Vagina (tissue), 2 donors: ENCODE measurements at regions not wholly inside any gene's neighbourhood (a gene's known extent, or its start where the extent isn't known, plus 50 kb on each side); places are given as distances from the start of the nearest gene placed in this dataset.

ENCODE experiments used
- POLR2A ChIP-seq, 2 donors: fragments of 450-650 bp; IDR thresholded peaks; one replicate each; pipeline ENCODE4 v1.6.1; 2017; ENCODE audit warnings: antibody characterized with exemption in 2 of 2, mild to moderate bottlenecking in 2 of 2, moderate library complexity in 2 of 2
- TF ChIP-seq, protein P1 (sequence below), 3 experiments: fragments of 450-650 bp in 2 of 3; fragments of 200-600 bp in 1 of 3; sonication (generic) in 1 of 3; IDR thresholded peaks; one replicate each; pipeline ENCODE4 v1.5.1; 2017 to 2019; ENCODE audit warnings: antibody characterized with exemption in 3 of 3, mild to moderate bottlenecking in 2 of 3, moderate library complexity in 2 of 3

DNA sequence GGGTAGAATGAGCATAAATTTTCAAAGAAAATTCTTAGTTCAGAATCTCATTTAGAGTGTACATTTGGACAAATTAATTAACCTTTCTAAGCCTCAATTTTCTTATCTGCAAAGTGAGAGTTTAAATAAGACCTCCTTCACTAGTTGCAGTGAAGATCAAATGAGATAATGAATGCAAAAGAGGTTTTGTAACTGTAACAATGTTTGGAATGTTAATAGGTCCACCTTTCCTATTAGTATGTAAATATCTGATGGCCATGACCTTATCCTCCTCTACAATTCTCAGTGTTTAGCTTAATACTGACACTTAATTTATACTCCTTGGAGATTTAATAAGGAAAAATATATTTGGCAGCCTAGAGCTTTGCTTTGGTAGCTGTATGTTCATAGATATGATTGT, 138.8 kb downstream of the GABRG1 start:
- no peak for TF ChIP-seq POLR2A (IDR thresholded peaks at IDR 0.05)
- TF ChIP-seq, protein P1, sequence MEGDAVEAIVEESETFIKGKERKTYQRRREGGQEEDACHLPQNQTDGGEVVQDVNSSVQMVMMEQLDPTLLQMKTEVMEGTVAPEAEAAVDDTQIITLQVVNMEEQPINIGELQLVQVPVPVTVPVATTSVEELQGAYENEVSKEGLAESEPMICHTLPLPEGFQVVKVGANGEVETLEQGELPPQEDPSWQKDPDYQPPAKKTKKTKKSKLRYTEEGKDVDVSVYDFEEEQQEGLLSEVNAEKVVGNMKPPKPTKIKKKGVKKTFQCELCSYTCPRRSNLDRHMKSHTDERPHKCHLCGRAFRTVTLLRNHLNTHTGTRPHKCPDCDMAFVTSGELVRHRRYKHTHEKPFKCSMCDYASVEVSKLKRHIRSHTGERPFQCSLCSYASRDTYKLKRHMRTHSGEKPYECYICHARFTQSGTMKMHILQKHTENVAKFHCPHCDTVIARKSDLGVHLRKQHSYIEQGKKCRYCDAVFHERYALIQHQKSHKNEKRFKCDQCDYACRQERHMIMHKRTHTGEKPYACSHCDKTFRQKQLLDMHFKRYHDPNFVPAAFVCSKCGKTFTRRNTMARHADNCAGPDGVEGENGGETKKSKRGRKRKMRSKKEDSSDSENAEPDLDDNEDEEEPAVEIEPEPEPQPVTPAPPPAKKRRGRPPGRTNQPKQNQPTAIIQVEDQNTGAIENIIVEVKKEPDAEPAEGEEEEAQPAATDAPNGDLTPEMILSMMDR (IDR thresholded peaks at IDR 0.05), result no peak
